Femur (tissue), 1 donor: ENCODE measurements at regions not wholly inside any gene's neighbourhood (a gene's known extent, or its start where the extent isn't known, plus 50 kb on each side); places are given as distances from the start of the nearest gene placed in this dataset.
"Not testable (repeated sequence)": the region's sequence is repeated elsewhere in the genome, so short reads cannot be mapped to it uniquely, and the experiment has no call there.

Experiments
- DNase-seq: peaks from one replicate; pipeline ENCODE4 v3.0.0-alpha.2; 2017

GRCh38 chr2:101645886-101646285 is 51.6 kb upstream of the MAP4K4 start:
- not testable (repeated sequence) for DNase-seq

- DNase-seq, result no peak
Measured at GRCh38 chr2:101644842-101645383, 52.6 kb upstream of the MAP4K4 start.

- no peak for DNase-seq
Measured at GRCh38 chr2:101643004-101643524, 54.4 kb upstream of the MAP4K4 start.

- no peak for DNase-seq
Measured at GRCh38 chr2:101638817-101639605, 58.5 kb upstream of the MAP4K4 start.

- DNase-seq, result no peak
Measured at GRCh38 chr2:101638181-101638711, 59.3 kb upstream of the MAP4K4 start.

- no peak for DNase-seq
Measured at GRCh38 chr2:101630224-101630949, 67.1 kb upstream of the MAP4K4 start.

GRCh38 chr2:101628030-101628392 is 69.5 kb upstream of the MAP4K4 start:
- no peak for DNase-seq

GRCh38 chr2:101627285-101628029 is 70.0 kb upstream of the MAP4K4 start:
- DNase-seq, result no peak

GRCh38 chr2:101625814-101626213 is 71.7 kb upstream of the MAP4K4 start:
- DNase-seq, result not testable (repeated sequence)

GRCh38 chr2:101625387-101625786 is 72.1 kb upstream of the MAP4K4 start:
- DNase-seq, result no peak

- DNase-seq, result no peak
Measured at GRCh38 chr2:101624706-101625332, 72.7 kb upstream of the MAP4K4 start.

- DNase-seq, result no peak
Measured at GRCh38 chr2:101623031-101623521, 74.4 kb upstream of the MAP4K4 start.

- no peak for DNase-seq
Measured at GRCh38 chr2:101622210-101623030, 75.1 kb upstream of the MAP4K4 start.

- peak; percentile 46 for DNase-seq
Measured at GRCh38 chr2:101619191-101619591, 78.3 kb upstream of the MAP4K4 start.

GRCh38 chr2:101617796-101618195 is 79.7 kb upstream of the MAP4K4 start:
- DNase-seq, result no peak

GRCh38 chr2:101617188-101617587 is 80.3 kb upstream of the MAP4K4 start:
- DNase-seq, result no peak

- no peak for DNase-seq
Measured at GRCh38 chr2:101614127-101614759, 83.3 kb upstream of the MAP4K4 start.

- peak; percentile 33 for DNase-seq
Measured at GRCh38 chr2:101613056-101613704, 84.3 kb upstream of the MAP4K4 start.

GRCh38 chr2:101612019-101612418 is 85.5 kb upstream of the MAP4K4 start:
- DNase-seq, result no peak

GRCh38 chr2:101610750-101611315 is 86.7 kb upstream of the MAP4K4 start:
- no peak for DNase-seq
